ENCODE measurements at regions not wholly inside any gene's neighbourhood (a gene's known extent, or its start where the extent isn't known, plus 50 kb on each side); places are given as distances from the start of the nearest gene placed in this dataset.
"Not testable (repeated sequence)": the region's sequence is repeated elsewhere in the genome, so short reads cannot be mapped to it uniquely, and the experiment has no call there.

- peaks cover 16% of the 10 kb centered on the region for H3K9me3 Mint-ChIP-seq
- no peaks in the 10 kb centered on the region for H3K36me3 Mint-ChIP-seq (ENCODE audit: low read depth)
- H3K4me3 Mint-ChIP-seq, result no peak overlapping the region
- peaks cover 10% of the 10 kb centered on the region for H3K4me1 Mint-ChIP-seq
- no peak overlapping the region for H3K27ac Mint-ChIP-seq
- no peak for TF ChIP-seq CTCF (IDR thresholded peaks at IDR 0.05; ENCODE audit: unreplicated experiment in 3 of 3)
- peaks cover 41% of the 10 kb centered on the region for H3K27me3 Mint-ChIP-seq (ENCODE audit: low read depth)
Measured at GRCh38 chr11:44472916-44473315, 92.5 kb upstream of the CD82 start.

- Mint-ChIP-seq H3K27ac (no peak overlapping the region), H3K27me3 (ENCODE audit: low read depth) (peaks cover 34% of the 10 kb centered on the region), H3K4me1 (peaks cover 9% of the 10 kb centered on the region), H3K9me3 (peaks cover 16% of the 10 kb centered on the region), H3K36me3 (ENCODE audit: low read depth) (no peaks in the 10 kb centered on the region), H3K4me3 (no peak overlapping the region)
- TF ChIP-seq CTCF (IDR thresholded peaks at IDR 0.05; ENCODE audit: unreplicated experiment in 3 of 3), result no peak
Measured at GRCh38 chr11:44474702-44475101, 90.8 kb upstream of the CD82 start.

DNA sequence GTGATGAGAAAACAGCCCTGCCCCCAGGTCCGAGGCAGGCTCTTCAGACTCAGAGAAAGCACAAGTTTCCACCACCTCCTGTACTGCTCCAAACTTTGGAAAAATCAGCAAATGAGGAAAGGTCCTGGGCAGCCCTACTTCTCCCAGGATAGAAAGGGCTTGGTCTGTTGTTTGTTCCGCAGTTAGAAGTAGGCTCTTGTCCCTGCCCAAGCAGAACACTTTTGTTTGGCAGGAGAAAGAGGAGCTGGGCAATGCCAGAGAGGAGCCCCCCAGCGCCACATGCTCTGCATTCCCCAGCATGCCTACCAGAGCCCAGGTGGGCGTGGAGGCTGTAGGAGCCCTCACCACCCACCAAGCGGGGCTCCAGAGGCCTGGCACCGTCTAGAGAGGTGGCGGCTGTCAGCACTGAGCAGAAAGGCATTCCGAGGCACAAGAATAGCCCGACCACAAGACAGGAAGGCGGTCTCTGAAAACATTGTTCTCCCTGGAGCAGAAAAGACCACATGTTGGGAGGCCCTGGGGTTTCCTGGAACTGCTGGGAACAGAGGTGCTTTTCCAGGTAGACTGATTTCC lies 90.3 kb upstream of the CD82 start:
- H3K27me3 Mint-ChIP-seq (ENCODE audit: low read depth), result peaks cover 36% of the 10 kb centered on the region
- H3K27ac Mint-ChIP-seq, result no peak overlapping the region
- peaks cover 16% of the 10 kb centered on the region for H3K9me3 Mint-ChIP-seq
- H3K4me1 Mint-ChIP-seq, result peaks cover 4% of the 10 kb centered on the region
- no peak overlapping the region for H3K4me3 Mint-ChIP-seq
- H3K36me3 Mint-ChIP-seq (ENCODE audit: low read depth), result no peaks in the 10 kb centered on the region
- no peak for TF ChIP-seq CTCF (IDR thresholded peaks at IDR 0.05; ENCODE audit: unreplicated experiment in 3 of 3)

- H3K36me3 Mint-ChIP-seq (ENCODE audit: low read depth); H3K4me1 Mint-ChIP-seq; H3K9me3 Mint-ChIP-seq; H3K4me3 Mint-ChIP-seq; H3K27ac Mint-ChIP-seq: not testable (repeated sequence)
- peaks cover 13% of the 10 kb centered on the region for H3K27me3 Mint-ChIP-seq (ENCODE audit: low read depth)
Measured at GRCh38 chr11:44482338-44482737, 83.1 kb upstream of the CD82 start.

- H3K36me3 Mint-ChIP-seq (ENCODE audit: low read depth), result no peaks in the 10 kb centered on the region
- H3K27ac Mint-ChIP-seq, result no peak overlapping the region
- H3K4me3 Mint-ChIP-seq, result no peak overlapping the region
- TF ChIP-seq CTCF (IDR thresholded peaks at IDR 0.05; ENCODE audit: unreplicated experiment in 3 of 3), result peak in 2 of 3 experiments; percentile 30 to 31
- peaks cover 5% of the 10 kb centered on the region for H3K9me3 Mint-ChIP-seq
- H3K27me3 Mint-ChIP-seq (ENCODE audit: low read depth), result peaks cover 14% of the 10 kb centered on the region
- peaks cover 4% of the 10 kb centered on the region for H3K4me1 Mint-ChIP-seq
Measured at GRCh38 chr11:44483919-44484610, 81.4 kb upstream of the CD82 start.

DNA sequence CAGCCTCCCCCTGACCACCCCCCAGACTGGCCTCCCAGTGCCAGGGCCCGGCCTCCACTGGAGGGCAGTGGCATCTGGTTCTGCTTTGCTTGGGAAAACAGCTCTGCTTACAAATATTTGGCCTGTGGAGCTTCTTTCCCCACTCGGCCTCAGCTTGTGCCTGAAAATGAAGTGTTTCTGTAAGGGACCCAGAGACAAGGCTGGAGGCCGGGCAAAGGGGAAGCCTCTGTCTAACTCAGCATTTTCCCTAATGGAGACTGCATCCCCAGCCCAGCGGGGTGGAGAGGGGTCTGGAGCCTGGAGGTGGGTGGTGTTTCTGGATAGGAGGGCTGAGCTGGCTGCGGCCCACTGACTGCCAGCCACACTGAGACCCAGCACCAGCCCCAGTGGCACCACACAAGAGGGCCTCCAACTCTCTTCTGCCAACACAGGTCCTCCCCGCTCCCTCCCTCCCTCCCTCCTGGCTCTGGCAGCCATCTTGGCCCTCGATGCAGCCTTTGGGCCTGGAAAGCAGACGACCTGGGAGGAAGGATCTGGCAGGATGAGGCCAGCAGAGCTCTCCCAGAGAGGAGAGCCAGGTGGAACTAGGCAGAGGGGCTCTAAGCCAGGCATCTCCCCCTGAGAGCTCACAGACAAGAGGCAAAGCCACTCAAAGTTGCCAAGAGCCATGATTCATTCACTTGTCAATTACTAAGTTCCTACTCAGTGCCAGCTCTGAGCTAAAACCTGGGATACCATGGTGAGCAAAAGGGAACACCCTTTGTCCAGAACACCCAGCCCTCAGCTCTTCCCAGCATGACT lies 77.1 kb upstream of the CD82 start:
- Mint-ChIP-seq H3K27me3 (ENCODE audit: low read depth) (peaks cover 12% of the 10 kb centered on the region), H3K4me1 (peaks cover 14% of the 10 kb centered on the region), H3K9me3 (peaks cover 5% of the 10 kb centered on the region), H3K27ac (no peak overlapping the region), H3K4me3 (no peak overlapping the region), H3K36me3 (ENCODE audit: low read depth) (no peaks in the 10 kb centered on the region)
- TF ChIP-seq CTCF (IDR thresholded peaks at IDR 0.05; ENCODE audit: unreplicated experiment in 3 of 3), result no peak

Measured in nephron (organoid).